ENCODE measurements at regions not wholly inside any gene's neighbourhood (a gene's known extent, or its start where the extent isn't known, plus 50 kb on each side); places are given as distances from the start of the nearest gene placed in this dataset.
A peak's percentile ranks its signal among the peaks of the same experiment; 100 is the strongest.
"Not testable (repeated sequence)": the region's sequence is repeated elsewhere in the genome, so short reads cannot be mapped to it uniquely, and the experiment has no call there.

DNA sequence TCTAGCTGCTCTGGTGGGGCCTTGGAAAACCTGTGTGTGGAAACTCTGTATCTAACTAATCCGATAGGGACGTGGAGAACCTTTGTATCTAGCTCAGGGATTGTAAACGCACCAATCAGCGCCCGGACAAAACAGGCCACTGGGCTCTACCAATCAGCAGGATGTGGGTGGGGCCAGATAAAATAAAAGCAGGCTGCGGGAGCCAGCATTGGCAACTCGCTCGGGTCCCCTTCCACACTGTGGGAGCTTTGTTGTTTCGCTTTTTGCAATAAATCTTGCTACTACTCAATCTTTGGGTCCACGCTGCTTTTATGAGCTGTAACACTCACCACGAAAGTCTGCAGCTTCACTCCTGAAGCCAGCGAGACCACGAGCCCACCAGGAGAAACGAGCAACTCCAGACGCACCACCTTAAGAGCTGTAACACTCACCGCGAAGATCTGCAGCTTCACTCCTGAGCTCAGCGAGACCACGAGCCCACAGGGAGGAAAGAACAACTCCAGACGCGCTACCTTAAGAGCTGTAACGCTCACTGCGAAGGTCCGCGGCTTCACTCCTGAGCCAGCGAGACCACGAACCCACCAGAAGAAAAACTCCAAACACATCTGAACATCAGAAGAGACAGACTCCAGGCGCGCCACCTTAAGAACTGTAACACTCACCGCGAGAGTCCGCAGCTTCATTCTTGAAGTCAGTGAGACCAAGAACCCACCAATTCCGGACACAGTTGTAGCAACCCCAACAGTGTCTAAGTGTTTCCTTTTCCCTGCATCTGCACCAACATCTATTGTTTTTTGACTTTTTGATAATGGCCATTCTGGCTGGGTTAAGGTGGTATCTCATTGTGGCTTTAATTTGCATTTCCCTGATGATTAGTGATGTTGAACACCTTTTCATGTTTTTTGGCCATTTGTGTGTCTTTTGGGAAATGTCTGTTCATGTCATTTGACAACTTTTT is 92.2 kb upstream of the ITGB1 start:
- not testable (repeated sequence) for DNase-seq
- WGBS (ENCODE audit: insufficient coverage, low lambda C conversion rate) = no CpG with 5 or more reads among the region's 33 CpGs

DNA sequence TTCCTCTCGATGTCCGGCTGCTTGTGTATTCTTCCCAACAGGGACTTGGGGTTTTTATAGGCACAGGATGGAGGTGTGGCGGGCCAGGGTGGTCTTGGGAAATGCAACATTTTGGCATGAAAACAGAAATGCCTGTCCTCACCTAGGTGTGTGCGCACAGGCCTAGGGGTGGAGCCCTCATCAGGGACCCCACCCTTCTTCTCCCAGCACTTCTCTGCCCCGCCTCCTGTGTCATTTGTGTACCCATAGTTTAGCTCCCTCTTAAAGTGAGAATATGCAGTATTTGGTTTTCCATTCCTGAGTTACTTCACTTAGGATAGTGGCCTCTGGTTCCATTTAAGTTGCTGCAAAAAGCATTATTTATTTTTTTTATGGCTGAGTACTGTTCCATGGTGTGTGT is 90.2 kb upstream of the ITGB1 start:
- H3K27me3 ChIP-seq (ENCODE audit: control insufficient read depth, insufficient read depth, low read length) = no peaks in the 10 kb centered on the region
- WGBS (ENCODE audit: insufficient coverage, low lambda C conversion rate) = no CpG with 5 or more reads among the region's 5 CpGs

More for the DNA sequence above, 92.2 kb upstream of the ITGB1 start:
- H3K36me3 ChIP-seq (ENCODE audit: control insufficient read depth, insufficient read depth, low read length); H3K4me1 ChIP-seq (ENCODE audit: control insufficient read depth, insufficient read depth, low read length); H3K9me3 ChIP-seq (ENCODE audit: control insufficient read depth, low read depth, low read length); H3K27me3 ChIP-seq (ENCODE audit: control insufficient read depth, insufficient read depth, low read length); H3K4me3 ChIP-seq (ENCODE audit: low read length); H3K27ac ChIP-seq (ENCODE audit: low read length): not testable (repeated sequence)

DNA sequence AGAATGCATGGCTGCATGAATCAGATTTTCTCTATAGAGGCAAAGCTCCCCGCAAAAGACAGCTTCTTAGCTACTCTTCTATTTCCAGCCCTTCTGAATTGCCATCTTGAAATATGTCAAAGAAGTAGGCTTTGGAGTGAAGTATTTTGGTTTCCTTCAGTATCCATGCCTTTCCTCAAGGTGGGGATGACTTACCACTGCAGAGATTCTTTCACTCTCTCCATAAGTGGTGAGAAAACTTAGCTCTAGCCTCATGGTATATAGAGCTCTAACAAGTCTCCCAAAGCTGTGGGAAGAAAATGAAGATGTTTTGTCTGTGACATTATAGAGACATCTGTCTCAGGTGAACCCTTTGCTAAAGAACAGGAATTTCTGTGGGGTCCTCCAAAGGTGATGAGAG is 89.6 kb upstream of the ITGB1 start:
- Histone ChIP-seq H3K27ac (ENCODE audit: low read length) (no peak overlapping the region), H3K9me3 (ENCODE audit: control insufficient read depth, low read depth, low read length) (no peaks in the 10 kb centered on the region), H3K4me3 (ENCODE audit: low read length) (no peak overlapping the region), H3K4me1 (ENCODE audit: control insufficient read depth, insufficient read depth, low read length) (peaks cover 6% of the 10 kb centered on the region), H3K27me3 (ENCODE audit: control insufficient read depth, insufficient read depth, low read length) (no peaks in the 10 kb centered on the region), H3K36me3 (ENCODE audit: control insufficient read depth, insufficient read depth, low read length) (no peaks in the 10 kb centered on the region)
- no CpG with 5 or more reads among the region's 1 CpG for WGBS (ENCODE audit: insufficient coverage, low lambda C conversion rate)
- no peak for DNase-seq

More for the DNA sequence above, 90.2 kb upstream of the ITGB1 start:
- no peak overlapping the region for H3K27ac ChIP-seq (ENCODE audit: low read length)
- peaks cover 6% of the 10 kb centered on the region for H3K4me1 ChIP-seq (ENCODE audit: control insufficient read depth, insufficient read depth, low read length)
- no peaks in the 10 kb centered on the region for H3K9me3 ChIP-seq (ENCODE audit: control insufficient read depth, low read depth, low read length)
- H3K4me3 ChIP-seq (ENCODE audit: low read length) = no peak overlapping the region
- DNase-seq = no peak
- no peaks in the 10 kb centered on the region for H3K36me3 ChIP-seq (ENCODE audit: control insufficient read depth, insufficient read depth, low read length)

DNA sequence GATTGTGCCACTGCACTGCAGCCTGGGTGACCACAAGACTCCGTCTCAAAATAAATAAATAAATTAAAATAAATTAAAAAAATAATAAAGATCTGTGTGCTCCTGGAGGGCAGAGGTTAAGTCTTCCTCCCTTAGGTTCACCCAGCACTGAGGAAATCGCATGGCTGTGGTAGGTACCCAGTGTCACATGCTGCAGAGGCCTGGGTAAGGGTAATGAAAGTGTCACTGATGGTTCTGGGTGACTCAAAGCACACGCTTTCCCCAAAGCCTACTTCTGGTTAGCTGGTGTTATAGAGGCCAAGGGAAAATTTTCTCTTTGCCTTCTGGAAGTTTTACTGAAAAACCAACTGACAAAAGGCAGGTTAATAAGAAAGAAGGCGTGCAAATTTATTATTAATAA is 88.8 kb upstream of the ITGB1 start:
- Histone ChIP-seq H3K27ac (ENCODE audit: low read length) (no peak overlapping the region), H3K27me3 (ENCODE audit: control insufficient read depth, insufficient read depth, low read length) (no peaks in the 10 kb centered on the region), H3K4me1 (ENCODE audit: control insufficient read depth, insufficient read depth, low read length) (peaks cover 6% of the 10 kb centered on the region), H3K36me3 (ENCODE audit: control insufficient read depth, insufficient read depth, low read length) (no peaks in the 10 kb centered on the region), H3K9me3 (ENCODE audit: control insufficient read depth, low read depth, low read length) (no peaks in the 10 kb centered on the region), H3K4me3 (ENCODE audit: low read length) (no peak overlapping the region)
- no CpG with 5 or more reads among the region's 4 CpGs for WGBS (ENCODE audit: insufficient coverage, low lambda C conversion rate)
- DNase-seq = peak in 1 of 2 donors; percentile 31

DNA sequence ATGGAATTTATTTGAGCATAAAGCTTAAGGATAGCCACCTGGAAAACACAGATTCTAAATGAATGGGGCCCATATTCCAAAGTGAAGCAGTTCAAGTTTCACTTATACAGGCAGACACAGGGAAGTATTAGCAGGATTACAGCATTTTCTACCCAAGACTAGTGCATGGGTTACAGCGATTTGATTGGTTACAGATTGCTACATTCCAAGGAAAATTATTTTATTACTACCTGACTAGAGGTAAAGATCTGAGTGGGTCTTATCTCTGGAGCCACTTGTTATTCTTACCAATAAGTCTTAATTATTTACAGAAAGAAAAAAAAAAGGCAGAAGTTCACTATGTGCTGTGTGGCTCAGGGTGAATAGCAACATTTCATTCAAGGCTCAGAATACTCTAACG is 87.4 kb upstream of the ITGB1 start:
- peak; percentile 71 to 85 for DNase-seq
- peak overlapping the region; percentile 65 for H3K27ac ChIP-seq (ENCODE audit: low read length)
- WGBS (ENCODE audit: insufficient coverage, low lambda C conversion rate) = no CpG with 5 or more reads among the region's 2 CpGs

DNA sequence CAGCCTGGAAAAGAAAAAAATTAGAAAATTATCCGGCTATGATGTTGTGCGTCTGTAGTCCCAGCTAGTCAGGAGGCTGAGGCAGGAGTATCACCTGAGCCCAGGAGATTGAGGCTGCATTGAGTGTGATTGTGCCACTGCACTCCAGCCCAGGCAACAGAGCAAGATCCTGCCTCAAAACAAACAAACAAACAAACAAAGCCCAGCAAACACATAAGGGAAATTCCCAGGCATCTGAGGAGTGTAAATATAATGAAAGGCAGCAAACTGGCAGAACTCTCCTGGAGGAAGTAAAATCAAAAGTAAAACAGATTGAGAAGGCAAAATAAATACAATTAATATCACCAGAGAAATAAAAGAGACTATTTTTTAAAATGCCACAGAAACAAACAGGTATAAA is 84.5 kb upstream of the ITGB1 start:
- no peak for DNase-seq
- Histone ChIP-seq H3K4me1 (ENCODE audit: control insufficient read depth, insufficient read depth, low read length) (peaks cover 6% of the 10 kb centered on the region), H3K36me3 (ENCODE audit: control insufficient read depth, insufficient read depth, low read length) (no peaks in the 10 kb centered on the region), H3K4me3 (ENCODE audit: low read length) (no peak overlapping the region), H3K27ac (ENCODE audit: low read length) (no peak overlapping the region), H3K9me3 (ENCODE audit: control insufficient read depth, low read depth, low read length) (no peaks in the 10 kb centered on the region), H3K27me3 (ENCODE audit: control insufficient read depth, insufficient read depth, low read length) (no peaks in the 10 kb centered on the region)
- 100% methylated on average over 2 of the region's 2 CpGs for WGBS (ENCODE audit: insufficient coverage, low lambda C conversion rate)

More for the DNA sequence above, 87.4 kb upstream of the ITGB1 start:
- Histone ChIP-seq H3K4me1 (ENCODE audit: control insufficient read depth, insufficient read depth, low read length) (peaks cover 6% of the 10 kb centered on the region), H3K36me3 (ENCODE audit: control insufficient read depth, insufficient read depth, low read length) (no peaks in the 10 kb centered on the region), H3K4me3 (ENCODE audit: low read length) (no peak overlapping the region), H3K27me3 (ENCODE audit: control insufficient read depth, insufficient read depth, low read length) (no peaks in the 10 kb centered on the region), H3K9me3 (ENCODE audit: control insufficient read depth, low read depth, low read length) (no peaks in the 10 kb centered on the region)

DNA sequence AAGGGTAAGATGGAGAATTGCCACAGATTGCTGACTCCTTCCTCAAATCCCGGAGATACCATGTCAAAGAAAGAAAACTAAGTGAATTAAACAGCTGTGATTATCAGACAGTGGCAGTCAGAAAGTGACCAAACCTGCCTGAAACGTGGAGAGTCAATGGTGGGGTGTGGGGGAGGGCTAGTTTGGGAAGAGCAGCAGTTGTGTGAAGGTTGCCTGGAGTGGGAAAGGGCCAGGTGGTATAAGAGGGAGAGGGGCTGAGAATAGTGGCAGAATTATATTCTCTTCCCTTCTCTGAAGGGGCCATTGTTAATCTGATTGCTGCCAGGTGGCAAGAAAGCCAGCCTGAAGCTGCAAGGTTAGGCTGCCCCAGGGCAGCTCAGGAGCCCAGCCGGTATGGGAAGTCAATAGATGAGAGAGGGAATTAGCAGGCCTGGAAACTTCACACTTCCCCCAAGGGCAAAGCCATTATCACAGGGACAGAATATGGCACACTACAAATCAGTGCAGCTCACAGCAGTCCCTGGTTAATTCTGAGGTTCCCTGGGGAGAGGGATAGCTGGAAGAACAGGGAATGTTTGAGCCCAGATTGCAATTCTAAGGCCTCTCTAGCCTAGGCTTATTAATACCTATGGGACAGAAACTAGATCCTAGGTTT is 83.9 kb upstream of the ITGB1 start:
- Histone ChIP-seq H3K27me3 (ENCODE audit: control insufficient read depth, insufficient read depth, low read length) (no peaks in the 10 kb centered on the region), H3K4me3 (ENCODE audit: low read length) (no peak overlapping the region), H3K9me3 (ENCODE audit: control insufficient read depth, low read depth, low read length) (peaks cover under 1% of the 10 kb centered on the region), H3K36me3 (ENCODE audit: control insufficient read depth, insufficient read depth, low read length) (no peaks in the 10 kb centered on the region), H3K27ac (ENCODE audit: low read length) (no peak overlapping the region), H3K4me1 (ENCODE audit: control insufficient read depth, insufficient read depth, low read length) (peaks cover 6% of the 10 kb centered on the region)
- no peak for DNase-seq
- no CpG with 5 or more reads among the region's 3 CpGs for WGBS (ENCODE audit: insufficient coverage, low lambda C conversion rate)

DNA sequence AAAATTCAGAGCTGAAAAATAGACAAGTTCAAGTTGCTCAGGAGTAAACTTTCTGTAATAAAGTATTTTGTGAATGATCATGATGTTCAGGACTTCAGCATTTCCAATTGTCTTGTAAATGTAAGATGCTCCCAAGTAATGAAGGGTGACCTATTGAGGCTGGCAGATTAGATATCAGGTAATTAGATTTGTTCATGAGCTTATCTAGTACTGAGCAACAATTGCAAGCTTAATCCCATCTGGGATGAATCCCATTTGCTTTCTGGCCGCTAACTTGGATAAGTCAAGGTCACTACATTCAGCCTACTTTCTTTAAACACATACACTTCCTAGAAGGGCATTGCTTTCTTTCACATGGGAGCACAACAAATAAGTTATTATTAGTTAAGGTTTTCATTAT is 82.4 kb upstream of the ITGB1 start:
- Histone ChIP-seq H3K9me3 (ENCODE audit: control insufficient read depth, low read depth, low read length) (peaks cover 5% of the 10 kb centered on the region), H3K27me3 (ENCODE audit: control insufficient read depth, insufficient read depth, low read length) (no peaks in the 10 kb centered on the region), H3K4me1 (ENCODE audit: control insufficient read depth, insufficient read depth, low read length) (peaks cover 6% of the 10 kb centered on the region), H3K36me3 (ENCODE audit: control insufficient read depth, insufficient read depth, low read length) (no peaks in the 10 kb centered on the region), H3K4me3 (ENCODE audit: low read length) (no peak overlapping the region), H3K27ac (ENCODE audit: low read length) (no peak overlapping the region)
- no CpG with 5 or more reads among the region's 1 CpG for WGBS (ENCODE audit: insufficient coverage, low lambda C conversion rate)
- DNase-seq = no peak

DNA sequence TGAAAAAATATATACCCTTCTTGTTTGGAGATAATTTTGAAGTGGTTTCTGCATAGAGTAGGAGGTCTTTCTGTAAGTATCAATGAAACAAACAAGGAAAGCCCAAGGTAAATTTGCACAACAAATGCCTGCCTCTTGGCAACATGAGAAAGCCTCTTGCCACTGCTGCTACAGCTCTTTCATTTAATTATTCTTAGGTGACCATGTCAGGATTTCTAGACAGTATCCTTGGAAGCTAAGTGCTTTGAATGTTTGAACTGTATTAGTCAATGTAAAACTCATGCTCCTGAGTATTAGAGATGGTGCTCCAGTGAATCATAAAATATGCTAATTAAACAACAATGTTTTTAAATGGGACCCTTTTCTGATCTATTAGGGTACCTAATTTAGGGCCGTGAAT is 81.2 kb upstream of the ITGB1 start:
- H3K36me3 ChIP-seq (ENCODE audit: control insufficient read depth, insufficient read depth, low read length) = no peaks in the 10 kb centered on the region
- WGBS (ENCODE audit: insufficient coverage, low lambda C conversion rate) = no CpG with 5 or more reads among the region's 1 CpG
- H3K4me1 ChIP-seq (ENCODE audit: control insufficient read depth, insufficient read depth, low read length) = no peaks in the 10 kb centered on the region
- no peaks in the 10 kb centered on the region for H3K27me3 ChIP-seq (ENCODE audit: control insufficient read depth, insufficient read depth, low read length)
- no peak overlapping the region for H3K4me3 ChIP-seq (ENCODE audit: low read length)
- DNase-seq = no peak
- peaks cover 5% of the 10 kb centered on the region for H3K9me3 ChIP-seq (ENCODE audit: control insufficient read depth, low read depth, low read length)
- H3K27ac ChIP-seq (ENCODE audit: low read length) = no peak overlapping the region

DNA sequence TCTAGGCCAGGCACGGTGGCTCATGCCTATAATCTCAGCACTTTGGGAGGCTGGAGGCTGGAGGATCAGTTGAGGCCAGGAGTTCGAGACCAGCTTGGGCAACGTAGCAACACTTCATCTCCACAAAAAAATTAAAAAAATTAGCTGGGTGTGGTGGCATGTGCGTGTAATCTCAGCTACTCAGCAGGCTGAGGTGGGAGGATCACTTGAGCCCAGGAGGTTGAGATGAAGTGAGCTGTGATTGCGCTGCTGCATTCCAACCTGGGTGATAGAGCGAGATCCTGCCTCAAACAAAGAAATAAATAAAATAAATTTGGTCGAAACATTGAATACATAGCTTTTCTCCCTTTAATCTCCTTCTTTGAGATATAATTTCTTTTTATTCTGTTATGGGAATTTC is 80.6 kb upstream of the ITGB1 start:
- WGBS (ENCODE audit: insufficient coverage, low lambda C conversion rate) = 79% methylated on average over 3 of the region's 7 CpGs
- Histone ChIP-seq H3K4me3 (ENCODE audit: low read length) (no peak overlapping the region), H3K36me3 (ENCODE audit: control insufficient read depth, insufficient read depth, low read length) (no peaks in the 10 kb centered on the region), H3K9me3 (ENCODE audit: control insufficient read depth, low read depth, low read length) (peaks cover 5% of the 10 kb centered on the region), H3K27me3 (ENCODE audit: control insufficient read depth, insufficient read depth, low read length) (no peaks in the 10 kb centered on the region), H3K4me1 (ENCODE audit: control insufficient read depth, insufficient read depth, low read length) (no peaks in the 10 kb centered on the region), H3K27ac (ENCODE audit: low read length) (no peak overlapping the region)
- DNase-seq = no peak

Measured in large intestine (tissue), 3 donors.